ENCODE measurements at regions not wholly inside any gene's neighbourhood (a gene's known extent, or its start where the extent isn't known, plus 50 kb on each side); places are given as distances from the start of the nearest gene placed in this dataset.
"Not testable (repeated sequence)": the region's sequence is repeated elsewhere in the genome, so short reads cannot be mapped to it uniquely, and the experiment has no call there.

DNA sequence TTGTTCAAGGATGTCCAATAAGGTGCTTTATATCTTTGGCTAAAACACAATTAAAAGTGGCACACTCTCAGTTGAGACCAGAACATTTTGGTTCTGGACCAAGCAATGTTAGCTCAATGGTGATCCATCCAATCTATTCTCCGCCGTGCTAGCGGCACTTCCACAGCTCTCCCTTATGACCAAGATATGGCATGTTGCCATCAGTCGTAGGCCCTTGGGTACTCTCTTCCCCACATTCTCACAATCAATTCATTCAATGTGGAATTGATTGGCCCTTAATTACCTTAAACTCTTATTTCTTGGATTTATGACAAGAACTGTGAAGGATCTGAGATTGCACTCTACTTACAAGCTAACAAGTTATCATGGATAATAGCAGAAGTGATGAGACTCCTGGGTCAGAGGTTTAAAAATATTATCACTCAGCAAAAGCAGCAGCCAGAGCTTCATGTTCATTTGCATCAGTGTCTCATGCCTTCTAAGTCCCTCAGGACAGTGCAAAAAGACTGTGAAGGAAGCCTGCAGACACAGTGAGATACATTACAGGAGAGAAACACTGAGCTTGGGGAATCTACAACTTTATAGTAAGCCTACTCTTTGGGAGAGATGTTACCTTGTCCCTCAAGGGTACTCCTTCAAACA, 80.0 kb upstream of the ARG1 start:
- DNase-seq (ENCODE audit: low spot score) (no peak), FAIRE-seq (no peak)

DNA sequence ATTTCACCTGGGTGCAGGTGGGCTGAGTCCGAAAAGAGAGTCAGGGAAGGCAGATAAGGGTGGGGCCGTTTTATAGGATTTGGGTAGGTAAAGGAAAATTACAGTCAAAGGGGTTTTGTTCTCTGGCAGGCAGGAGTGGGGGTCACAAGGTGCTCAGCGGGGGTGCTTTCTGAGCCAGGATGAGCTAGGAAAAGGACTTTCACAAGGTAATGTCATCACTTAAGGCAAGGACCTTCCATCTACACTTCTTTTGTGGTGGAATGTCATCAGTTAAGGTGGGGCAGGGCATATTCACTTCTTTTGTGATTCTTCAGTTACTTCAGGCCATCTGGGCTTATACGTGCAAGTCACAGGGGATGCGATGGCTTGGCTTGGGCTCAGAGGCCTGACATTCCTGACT, 68.6 kb upstream of the ARG1 start:
- DNase-seq (ENCODE audit: low spot score); FAIRE-seq: not testable (repeated sequence)

GRCh38 chr6:131510094-131510493, 62.9 kb upstream of the ARG1 start:
- FAIRE-seq (no peak), DNase-seq (ENCODE audit: low spot score) (no peak)

GRCh38 chr6:131510591-131510990, 62.4 kb upstream of the ARG1 start:
- DNase-seq (ENCODE audit: low spot score) = no peak
- no peak for FAIRE-seq

DNA sequence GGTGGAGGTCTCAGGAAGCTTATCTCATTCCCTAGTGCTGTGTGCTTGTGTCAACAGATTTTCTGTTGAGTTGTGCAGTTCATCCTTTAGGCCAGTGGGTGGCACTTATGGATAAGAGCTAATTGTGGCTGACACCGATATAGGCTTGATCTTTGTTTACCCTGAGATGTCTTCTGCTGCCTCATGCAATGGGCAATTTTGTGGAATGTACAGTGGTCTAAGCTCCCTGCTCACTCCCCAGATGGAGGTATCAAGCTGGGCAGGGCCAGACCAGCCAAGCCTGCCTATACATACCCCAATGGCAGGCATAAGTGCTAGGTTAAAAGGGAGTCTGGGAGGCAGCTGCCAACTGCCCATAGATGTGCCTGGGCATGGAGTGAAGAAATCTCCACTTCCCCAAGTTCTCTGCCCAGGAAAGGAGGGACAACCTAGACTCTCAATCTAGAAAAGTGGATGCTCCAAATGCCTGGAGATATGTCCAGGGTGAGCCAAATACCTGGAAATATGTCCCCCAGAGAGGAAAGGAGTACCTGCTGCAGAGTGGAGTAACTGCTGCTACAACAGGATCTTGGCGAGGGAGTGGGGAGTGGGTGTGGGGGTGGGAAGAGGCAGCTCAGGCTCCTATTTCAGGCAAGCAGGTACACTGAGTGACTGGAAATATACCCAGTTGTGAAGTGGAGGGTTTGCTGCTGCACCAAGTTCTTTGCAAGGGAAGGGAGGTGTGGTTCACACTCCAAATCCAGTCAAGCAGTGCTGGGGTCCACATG, 53.2 kb upstream of the ARG1 start:
- FAIRE-seq (no peak), DNase-seq (ENCODE audit: low spot score) (no peak)

Measured in RCC 7860 (cell line).